SK-N-SH (cell line): ENCODE measurements at regions not wholly inside any gene's neighbourhood (a gene's known extent, or its start where the extent isn't known, plus 50 kb on each side); places are given as distances from the start of the nearest gene placed in this dataset.

Experiments used
- CTCF ChIA-PET: fragments of 300-600, 350-600 bp; formaldehyde crosslinking; extraction: SDS; loops from one replicate; lab custom pipeline; 2021; lab: Yijun Ruan, JAX
- POLR2A ChIA-PET: fragments of 350-600 bp; sonication (Branson Sonifier 250); formaldehyde crosslinking; extraction: SDS; loops from one replicate; lab custom pipeline; 2020; ENCODE audit warnings: antibody characterized with exemption, inconsistent platforms; lab: Yijun Ruan, JAX
- DNase-seq: peaks from one replicate; pipeline ENCODE4 v3.0.0; 2012
- H2AFZ ChIP-seq: fragments of 200-600 bp; sonication (generic); 2 replicates; pipeline ENCODE4 v1.8.1; 2016; ENCODE audit warnings: antibody characterized with exemption, mild to moderate bottlenecking, low read depth
- H3F3A ChIP-seq: fragments of 200-600 bp; sonication (generic); replicated peaks from 2 replicates; pipeline ENCODE3; 2016; ENCODE audit warnings: antibody characterized with exemption, mild to moderate bottlenecking; ENCODE audit not compliant: insufficient read depth
- H3K27ac ChIP-seq, 2 experiments: fragments of 200-500 bp in 1 of 2; fragments of 200-600 bp in 1 of 2; sonication (Bioruptor generic) in 1 of 2; sonication (generic), shearing (Covaris generic) in 1 of 2; 2 replicates each; pipeline versions ENCODE4 v1.5.1 to v1.6.1; 2014 to 2016; ENCODE audit warnings: low read depth in 2 of 2, inconsistent platforms in 1 of 2, low read length in 1 of 2, mild to moderate bottlenecking in 1 of 2, mixed read lengths in 1 of 2
- H3K27me3 ChIP-seq: fragments of 200-600 bp; sonication (generic), shearing (Covaris generic); 2 replicates; pipeline ENCODE4 v1.6.1; 2016; ENCODE audit warnings: mixed run types; ENCODE audit not compliant: insufficient read depth
- H3K36me3 ChIP-seq, 2 experiments: fragments of 200-500 bp in 1 of 2; fragments of 200-600 bp in 1 of 2; sonication (Bioruptor generic) in 1 of 2; sonication (generic) in 1 of 2; replicated peaks in 1 of 2; 2 replicates each; pipeline versions ENCODE3 to v1.5.1; 2014 to 2016; ENCODE audit warnings: low read length in 1 of 2, mild to moderate bottlenecking in 1 of 2; ENCODE audit not compliant: insufficient read depth in 2 of 2, control insufficient read depth in 1 of 2
- H3K4me1 ChIP-seq, 2 experiments: fragments of 200-500 bp in 1 of 2; fragments of 200-600 bp in 1 of 2; sonication (Bioruptor generic) in 1 of 2; sonication (generic), shearing (Covaris generic) in 1 of 2; 2 replicates each; pipeline versions ENCODE4 v1.5.1 to v1.6.1; 2014 to 2016; ENCODE audit warnings: low read depth in 1 of 2, low read length in 1 of 2, mixed run types in 1 of 2; ENCODE audit not compliant: insufficient read depth in 2 of 2, control insufficient read depth in 1 of 2
- H3K4me2 ChIP-seq: fragments of 200-600 bp; sonication (generic), shearing (Covaris generic); 2 replicates; pipeline ENCODE4 v1.6.1; 2017; ENCODE audit warnings: mixed run types
- H3K4me3 ChIP-seq, 2 experiments: fragments of 200-500 bp in 1 of 2; fragments of 200-600 bp in 1 of 2; sonication (Bioruptor generic) in 1 of 2; sonication (generic), shearing (Covaris generic) in 1 of 2; 2 replicates each; pipeline versions ENCODE4 v1.5.1 to v1.8.1; 2014 to 2016; ENCODE audit warnings: low read depth in 2 of 2, inconsistent platforms in 1 of 2, low read length in 1 of 2, mild to moderate bottlenecking in 1 of 2, mixed read lengths in 1 of 2, moderate library complexity in 1 of 2
- H3K79me2 ChIP-seq: fragments of 200-600 bp; sonication (generic); 2 replicates; pipeline ENCODE4 v1.8.1; 2017; ENCODE audit warnings: mild to moderate bottlenecking; ENCODE audit not compliant: insufficient read depth
- H3K9ac ChIP-seq: fragments of 200-600 bp; sonication (generic); 2 replicates; pipeline ENCODE4 v1.6.1; 2017; ENCODE audit warnings: mixed run types
- H3K9me2 ChIP-seq: fragments of 200-600 bp; sonication (generic); 2 replicates; pipeline ENCODE4 v1.6.1; 2017; ENCODE audit warnings: mixed run types
- H3K9me3 ChIP-seq: fragments of 200-600 bp; sonication (generic); 2 replicates; pipeline ENCODE4 v1.6.1; 2017; ENCODE audit warnings: mixed run types, mild to moderate bottlenecking, moderate library complexity
- H4K20me1 ChIP-seq: fragments of 200-600 bp; sonication (generic); 2 replicates; pipeline ENCODE4 v1.6.1; 2017; ENCODE audit warnings: mild to moderate bottlenecking, mixed run types; ENCODE audit not compliant: insufficient read depth
- EP300 ChIP-seq, 2 experiments: IDR thresholded peaks; 2 replicates each; pipeline versions ENCODE4 v1.4.0 to v1.6.1; 2012; ENCODE audit warnings: borderline replicate concordance in 1 of 2, low read depth in 1 of 2, low read length in 1 of 2
- FOSL2 ChIP-seq: IDR thresholded peaks from 2 replicates; pipeline ENCODE4 v1.4.0; 2012; ENCODE audit warnings: low read depth, mild to moderate bottlenecking, moderate library complexity, borderline replicate concordance
- GATA2 ChIP-seq: sonication (generic); formaldehyde crosslinking; IDR thresholded peaks from 2 replicates; pipeline ENCODE4 v1.5.0; 2020; ENCODE audit warnings: mild to moderate bottlenecking, missing genetic modification reagents
- IRF3 ChIP-seq: fragments of 150-350 bp; IDR thresholded peaks from 2 replicates; pipeline ENCODE4 v1.6.1; 2016; ENCODE audit warnings: mild to moderate bottlenecking, low read depth, low read length
- MXI1 ChIP-seq: IDR thresholded peaks from 2 replicates; pipeline ENCODE4 v1.6.1; 2012; ENCODE audit warnings: mild to moderate bottlenecking, low read depth, low read length, improper control_type of control experiment
- NFIC ChIP-seq: IDR thresholded peaks from 2 replicates; pipeline ENCODE4 v1.4.0; 2012; ENCODE audit warnings: borderline replicate concordance
- POLR2AphosphoS5 ChIP-seq: IDR thresholded peaks from 2 replicates; pipeline ENCODE4 v1.6.1; 2012; ENCODE audit warnings: low read depth, low read length
- RAD21 ChIP-seq: IDR thresholded peaks from 2 replicates; pipeline ENCODE4 v1.6.1; 2012; ENCODE audit warnings: mild to moderate bottlenecking, low read length
- RCOR1 ChIP-seq: fragments of 150-350 bp; IDR thresholded peaks from 2 replicates; pipeline ENCODE4 v1.6.1; 2017; ENCODE audit warnings: antibody characterized with exemption, low read length
- TEAD4 ChIP-seq: IDR thresholded peaks from 2 replicates; pipeline ENCODE4 v1.4.0; 2012; ENCODE audit warnings: mild to moderate bottlenecking, borderline replicate concordance; ENCODE audit not compliant: insufficient read depth
- USF1 ChIP-seq: IDR thresholded peaks from 2 replicates; pipeline ENCODE4 v1.4.0; 2012; ENCODE audit warnings: low read depth, borderline replicate concordance
- YY1 ChIP-seq: IDR thresholded peaks from 2 replicates; pipeline ENCODE4 v1.4.0; 2012; ENCODE audit warnings: low read depth, mild to moderate bottlenecking
- ZBTB33 ChIP-seq: IDR thresholded peaks from 2 replicates; pipeline ENCODE4 v1.4.0; 2012; ENCODE audit warnings: low read depth, borderline replicate concordance
- WGBS: methylation state at CpG from one replicate; pipeline ENCODE4 v1.1.6; 2017; ENCODE audit warnings: low lambda C conversion rate; 5-methylcytosine and 5-hydroxymethylcytosine counted together
- TF ChIP-seq, protein P1 (sequence below): fragments of 150-350 bp; IDR thresholded peaks from 2 replicates; pipeline ENCODE4 v1.6.1; 2017; ENCODE audit warnings: antibody characterized with exemption, low read length, low read depth, borderline replicate concordance

- Histone ChIP-seq H3K27ac (no peak overlapping the region), H2AFZ (no peak overlapping the region), H3K4me2 (no peak overlapping the region), H3K36me3 (no peaks in the 10 kb centered on the region), H3K9me2 (no peaks in the 10 kb centered on the region), H3K4me1 (no peaks in the 10 kb centered on the region), H4K20me1 (no peaks in the 10 kb centered on the region), H3K27me3 (no peaks in the 10 kb centered on the region), H3K79me2 (no peaks in the 10 kb centered on the region), H3F3A (no peaks in the 10 kb centered on the region), H3K4me3 (no peak overlapping the region), H3K9ac (no peak overlapping the region), H3K9me3 (no peaks in the 10 kb centered on the region; the same call in 1 of the 2 replicates)
- POLR2A ChIA-PET: no interaction called here
- CTCF ChIA-PET: no interaction called here
- 62% methylated on average over 4 of the region's 4 CpGs for WGBS
- DNase-seq: no peak
- TF ChIP-seq IRF3: no peak
- TF ChIP-seq MXI1: no peak
- no peak for TF ChIP-seq EP300 (IDR thresholded peaks at IDR 0.05; ENCODE audit: borderline replicate concordance in 1 of 2, low read depth in 1 of 2, low read length in 1 of 2)
- TF ChIP-seq FOSL2: no peak
- no peak for TF ChIP-seq POLR2AphosphoS5
- TF ChIP-seq, protein P1, sequence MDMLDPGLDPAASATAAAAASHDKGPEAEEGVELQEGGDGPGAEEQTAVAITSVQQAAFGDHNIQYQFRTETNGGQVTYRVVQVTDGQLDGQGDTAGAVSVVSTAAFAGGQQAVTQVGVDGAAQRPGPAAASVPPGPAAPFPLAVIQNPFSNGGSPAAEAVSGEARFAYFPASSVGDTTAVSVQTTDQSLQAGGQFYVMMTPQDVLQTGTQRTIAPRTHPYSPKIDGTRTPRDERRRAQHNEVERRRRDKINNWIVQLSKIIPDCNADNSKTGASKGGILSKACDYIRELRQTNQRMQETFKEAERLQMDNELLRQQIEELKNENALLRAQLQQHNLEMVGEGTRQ: no peak
- TF ChIP-seq USF1: no peak
- TF ChIP-seq YY1: no peak
- no peak for TF ChIP-seq RAD21
- no peak for TF ChIP-seq ZBTB33
- no peak for TF ChIP-seq NFIC
- TF ChIP-seq TEAD4: no peak
- TF ChIP-seq RCOR1: no peak
- TF ChIP-seq GATA2 (CRISPR knock-in tag): no peak
Observed at GRCh38 chr5:13998254-13998653, 53.8 kb upstream of the DNAH5 start.
